H1 (cell line): ENCODE measurements at regions not wholly inside any gene's neighbourhood (a gene's known extent, or its start where the extent isn't known, plus 50 kb on each side); places are given as distances from the start of the nearest gene placed in this dataset.

Source experiments
- CHD7 ChIP-seq: fragments of 300-600 bp; sonication (generic); IDR thresholded peaks from 2 replicates; pipeline ENCODE4 v1.7.1; 2012; ENCODE audit warnings: low read length, moderate library complexity, mild to moderate bottlenecking, inconsistent platforms; ENCODE audit not compliant: insufficient replicate concordance
- KDM1A ChIP-seq: fragments of 200-600, 300-600 bp; sonication (generic); IDR thresholded peaks from 2 replicates; pipeline ENCODE4 v1.7.1; 2016; ENCODE audit warnings: mild to moderate bottlenecking, low read length, borderline replicate concordance
- POLR2AphosphoS5 ChIP-seq: IDR thresholded peaks from 2 replicates; pipeline ENCODE4 v1.6.1; 2011; ENCODE audit warnings: low read depth, low read length
- SIRT6 ChIP-seq: IDR thresholded peaks from one replicate; pipeline ENCODE4 v1.7.1; 2012; ENCODE audit warnings: low read length, inconsistent platforms
- SP2 ChIP-seq: IDR thresholded peaks from 2 replicates; pipeline ENCODE4 v1.6.1; 2012; ENCODE audit warnings: mild to moderate bottlenecking, low read length, inconsistent platforms
- TAF7 ChIP-seq: optimal IDR thresholded peaks from 2 replicates; pipeline ENCODE3; 2011; ENCODE audit warnings: low read depth, mild to moderate bottlenecking, inconsistent platforms, low read length, moderate library complexity, borderline replicate concordance
- TBP ChIP-seq: IDR thresholded peaks from 2 replicates; pipeline ENCODE4 v1.6.1; 2011; ENCODE audit warnings: low read depth, low read length, improper control_type of control experiment

GRCh38 chr18:75350857-75351256 lies 76.6 kb downstream of the SMIM21 start (continued):
- TF ChIP-seq CHD7 (no peak), SP2 (no peak), TAF7 (no peak), TBP (no peak), SIRT6 (no peak), KDM1A (no peak), POLR2AphosphoS5 (no peak)
- TF ChIP-seq, all 59 proteins: peak for 0
